ENCODE measurements at regions not wholly inside any gene's neighbourhood (a gene's known extent, or its start where the extent isn't known, plus 50 kb on each side); places are given as distances from the start of the nearest gene placed in this dataset.

- no peak overlapping the region for H3K4me2 ChIP-seq (ENCODE audit: control insufficient read depth, insufficient read depth)
- H3K4me3 ChIP-seq = no peak overlapping the region
- H4K20me1 ChIP-seq (ENCODE audit: control insufficient read depth, insufficient read depth) = no peaks in the 10 kb centered on the region; the same call in 1 of the 2 replicates
- intact Hi-C loops (cut with micrococcal nuclease; ENCODE audit: unreplicated experiment) (no loop called here), in situ Hi-C loops (cut with MboI) (no loop called here)
- H3K27ac ChIP-seq (ENCODE audit: control insufficient read depth, insufficient read depth) = no peak overlapping the region
- H3K4me1 ChIP-seq (ENCODE audit: control insufficient read depth, insufficient read depth, low read length) = no peaks in the 10 kb centered on the region
- TF ChIP-seq MEF2A (IDR thresholded peaks at IDR 0.05; ENCODE audit: insufficient read depth, low read depth, low read length) (no peak), BCL11A (IDR thresholded peaks at IDR 0.05; ENCODE audit: low read depth, low read length) (no peak), RUNX3 (IDR thresholded peaks at IDR 0.05; ENCODE audit: low read length) (no peak), CTCF (IDR thresholded peaks at IDR 0.05 in 2 of 3, conservative IDR thresholded peaks at IDR 0.05 in 1 of 3; ENCODE audit: control insufficient read depth in 2 of 3, extremely low read depth in 1 of 3, insufficient read depth in 1 of 3, low read depth in 3 of 3, low read length in 3 of 3) (no peak), EZH2 (IDR thresholded peaks at IDR 0.05; ENCODE audit: borderline replicate concordance, control insufficient read depth, low read depth, low read length) (no peak), TBL1XR1 (IDR thresholded peaks at IDR 0.05; ENCODE audit: low read depth, low read length) (no peak), PBX3 (IDR thresholded peaks at IDR 0.05; ENCODE audit: insufficient replicate concordance, low read depth, low read length) (no peak), JUND (IDR thresholded peaks at IDR 0.05; ENCODE audit: low read depth, low read length) (no peak), MLLT1 (IDR thresholded peaks at IDR 0.05) (no peak)
- 67% methylated on average over 5 of the region's 5 CpGs for WGBS (ENCODE audit: insufficient coverage, insufficient replicate concordance, low lambda C conversion rate, missing lambda C conversion rate)
- no peak for FAIRE-seq
- H3K79me2 ChIP-seq (ENCODE audit: control insufficient read depth, insufficient read depth, low read length) = no peaks in the 10 kb centered on the region
- no peak overlapping the region for H3K9ac ChIP-seq (ENCODE audit: control insufficient read depth, insufficient read depth, low read length)
- RAD21 ChIA-PET (ENCODE audit: unreplicated experiment) = interaction anchor here (0.9 kb wide), 1 partner anchor 66 kb away, joined by 3 read pairs; no protein-coding TSS in a partner anchor
- POLR2A ChIA-PET = no interaction called here
- BruUV-seq (replicated peaks) = no TSS peak
- CTCF ChIA-PET = no interaction called here
- no peaks in the 10 kb centered on the region for H3K36me3 ChIP-seq (ENCODE audit: control insufficient read depth in 2 of 2, insufficient read depth in 2 of 2, low read length in 1 of 2)
- H2AFZ ChIP-seq (ENCODE audit: control insufficient read depth, low read depth, low read length) = no peak overlapping the region
- ATAC-seq = no peak
- DNase-seq (ENCODE audit: low read depth, low spot score) = no peak
- no peaks in the 10 kb centered on the region for H3K9me3 ChIP-seq (replicated peaks; ENCODE audit: control insufficient read depth, insufficient read depth, low read length)
- SMC1A ChIA-PET (ENCODE audit: uncharacterized antibody, unreplicated experiment) = interaction anchor here (0.8 to 1.1 kb wide), 2 partner anchors 14 to 65 kb away, joined by 3 read pairs; no protein-coding TSS in a partner anchor
- H3K27me3 ChIP-seq (replicated peaks in 1 of 2; ENCODE audit: control insufficient read depth in 2 of 2, insufficient read depth in 2 of 2, low read length in 1 of 2) = no peaks in the 10 kb centered on the region
These were observed 93.2 kb downstream of the TBX19 start for GRCh38 chr1:168373869-168374268.

All from GM12878 (cell line).